ENCODE measurements at regions not wholly inside any gene's neighbourhood (a gene's known extent, or its start where the extent isn't known, plus 50 kb on each side); places are given as distances from the start of the nearest gene placed in this dataset.

DNA sequence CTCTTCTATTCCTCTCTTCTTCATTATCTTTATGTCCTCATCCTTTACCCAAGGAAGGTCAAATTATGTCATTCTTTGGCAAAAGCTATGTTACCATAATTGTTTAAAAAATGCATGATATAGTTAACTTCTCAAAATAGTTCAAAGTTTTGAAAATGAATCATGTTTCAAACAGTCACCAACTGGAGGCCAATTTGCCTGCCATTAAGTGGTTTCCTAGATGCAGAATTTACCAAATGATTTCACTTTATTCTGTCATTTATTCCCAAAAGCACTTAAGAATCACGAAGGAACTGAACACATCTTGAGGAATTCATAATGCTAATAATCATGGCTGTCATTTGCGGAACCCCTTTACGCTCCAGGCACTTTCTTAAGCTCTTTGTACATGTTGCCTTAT lies 190.9 kb upstream of the CDH11 start:
- no peak for TF ChIP-seq NR2C2 (CRISPR knock-in tag; IDR thresholded peaks at IDR 0.05)
- TF ChIP-seq NR1H2 (CRISPR knock-in tag; IDR thresholded peaks at IDR 0.05): no peak
- TF ChIP-seq, protein P1, sequence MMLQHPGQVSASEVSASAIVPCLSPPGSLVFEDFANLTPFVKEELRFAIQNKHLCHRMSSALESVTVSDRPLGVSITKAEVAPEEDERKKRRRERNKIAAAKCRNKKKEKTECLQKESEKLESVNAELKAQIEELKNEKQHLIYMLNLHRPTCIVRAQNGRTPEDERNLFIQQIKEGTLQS (CRISPR knock-in tag; conservative IDR thresholded peaks at IDR 0.05): no peak
- TF ChIP-seq, protein P2, sequence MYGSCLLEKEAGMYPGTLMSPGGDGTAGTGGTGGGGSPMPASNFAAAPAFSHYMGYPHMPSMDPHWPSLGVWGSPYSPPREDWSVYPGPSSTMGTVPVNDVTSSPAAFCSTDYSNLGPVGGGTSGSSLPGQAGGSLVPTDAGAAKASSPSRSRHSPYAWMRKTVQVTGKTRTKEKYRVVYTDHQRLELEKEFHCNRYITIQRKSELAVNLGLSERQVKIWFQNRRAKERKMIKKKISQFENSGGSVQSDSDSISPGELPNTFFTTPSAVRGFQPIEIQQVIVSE (CRISPR knock-in tag; IDR thresholded peaks at IDR 0.05; ENCODE audit: borderline replicate concordance): no peak
- no peak for TF ChIP-seq OVOL2 (CRISPR knock-in tag; IDR thresholded peaks at IDR 0.05; ENCODE audit: borderline replicate concordance)

Data from WTC11 (cell line).